ELF-1 (cell line): ENCODE measurements at regions not wholly inside any gene's neighbourhood (a gene's known extent, or its start where the extent isn't known, plus 50 kb on each side); places are given as distances from the start of the nearest gene placed in this dataset.
A peak's percentile ranks its signal among the peaks of the same experiment; 100 is the strongest.
"Not testable (repeated sequence)": the region's sequence is repeated elsewhere in the genome, so short reads cannot be mapped to it uniquely, and the experiment has no call there.

Experiments used
- DNase-seq: peaks from one replicate; pipeline ENCODE4 v3.0.0-alpha.2; 2016; ENCODE audit warnings: low read depth, low spot score

- no peak for DNase-seq
These were observed 107.3 kb downstream of the MINAR1 start for GRCh38 chr15:79539401-79539800.

- no peak for DNase-seq
These were observed 108.4 kb downstream of the MINAR1 start for GRCh38 chr15:79540551-79540950.

- no peak for DNase-seq
These were observed 109.1 kb downstream of the MINAR1 start for GRCh38 chr15:79541196-79541595.

- no peak for DNase-seq
These were observed 111.0 kb downstream of the MINAR1 start for GRCh38 chr15:79543097-79543496.

- DNase-seq: no peak
These were observed 117.1 kb downstream of the MINAR1 start for GRCh38 chr15:79549196-79549595.

GRCh38 chr15:79560384-79560783 lies 128.2 kb downstream of the MINAR1 start:
- no peak for DNase-seq

- DNase-seq: no peak
These were observed 129.8 kb downstream of the MINAR1 start for GRCh38 chr15:79561982-79562381.

- DNase-seq: no peak
These were observed 130.3 kb downstream of the MINAR1 start for GRCh38 chr15:79562403-79562815.

GRCh38 chr15:79562899-79563298 lies 130.8 kb downstream of the MINAR1 start:
- DNase-seq: no peak

- DNase-seq: no peak
These were observed 137.9 kb downstream of the MINAR1 start for GRCh38 chr15:79570004-79570403.

GRCh38 chr15:79572691-79573404 lies 140.7 kb downstream of the MINAR1 start:
- DNase-seq: peak; percentile 25

- not testable (repeated sequence) for DNase-seq
These were observed 142.5 kb downstream of the MINAR1 start for GRCh38 chr15:79574431-79575273.

- DNase-seq: no peak
These were observed 150.5 kb downstream of the MINAR1 start for GRCh38 chr15:79582650-79583049.

- no peak for DNase-seq
These were observed 160.0 kb downstream of the MINAR1 start for GRCh38 chr15:79592126-79592525.

GRCh38 chr15:79593119-79593869 lies 161.2 kb downstream of the MINAR1 start:
- peak; percentile 32 for DNase-seq

GRCh38 chr15:79595306-79595705 lies 163.2 kb downstream of the MINAR1 start:
- DNase-seq: no peak

- DNase-seq: peak; percentile 92
These were observed 164.0 kb downstream of the MINAR1 start for GRCh38 chr15:79595995-79596622.

GRCh38 chr15:79598639-79599038 lies 166.5 kb downstream of the MINAR1 start:
- no peak for DNase-seq

- DNase-seq: no peak
These were observed 169.4 kb downstream of the MINAR1 start for GRCh38 chr15:79601405-79602086.

GRCh38 chr15:79602180-79602579 lies 170.0 kb downstream of the MINAR1 start:
- no peak for DNase-seq

GRCh38 chr15:79602731-79603130 lies 170.6 kb downstream of the MINAR1 start:
- no peak for DNase-seq
